Breast epithelium (tissue), 3 donors: ENCODE measurements at regions not wholly inside any gene's neighbourhood (a gene's known extent, or its start where the extent isn't known, plus 50 kb on each side); places are given as distances from the start of the nearest gene placed in this dataset.

Source experiments
- CTCF ChIP-seq, 3 donors: fragments of 450-650 bp; IDR thresholded peaks; one replicate each; pipeline ENCODE4 v1.5.1; 2016 to 2017; ENCODE audit warnings: antibody characterized with exemption in 3 of 3, mild to moderate bottlenecking in 3 of 3, moderate library complexity in 3 of 3
- POLR2AphosphoS5 ChIP-seq, 3 donors: sonication (generic); formaldehyde crosslinking; IDR thresholded peaks; one replicate each; pipeline ENCODE4 v1.6.1; 2017; ENCODE audit warnings: antibody characterized with exemption in 3 of 3

- TF ChIP-seq CTCF (IDR thresholded peaks at IDR 0.05): no peak
- no peak for TF ChIP-seq POLR2AphosphoS5 (IDR thresholded peaks at IDR 0.05)
These were observed 558.8 kb upstream of the GHITM start for GRCh38 chr10:83580373-83581012.
